ENCODE measurements at regions not wholly inside any gene's neighbourhood (a gene's known extent, or its start where the extent isn't known, plus 50 kb on each side); places are given as distances from the start of the nearest gene placed in this dataset.

DNA sequence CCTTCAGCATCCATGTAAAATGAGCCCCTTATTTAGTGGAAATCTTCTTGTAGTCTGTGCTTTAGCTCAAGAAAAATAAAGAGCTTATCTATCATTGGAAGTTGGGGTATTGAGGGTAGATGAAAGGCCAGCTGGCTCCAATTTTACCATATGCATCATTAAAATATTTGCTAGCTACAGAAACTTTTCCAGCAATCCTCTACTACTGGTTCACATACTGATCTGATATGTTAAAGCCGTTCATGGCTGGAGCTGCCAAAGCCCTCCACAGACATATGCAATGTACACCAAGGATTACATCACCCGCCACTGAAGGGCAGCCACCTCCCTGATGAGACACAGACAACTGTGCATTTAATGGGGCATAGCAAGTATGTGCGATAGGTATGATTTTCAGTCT, 1205.3 kb downstream of the GALC start:
- H3K27me3 ChIP-seq (ENCODE audit: insufficient read depth, low read length), result no peaks in the 10 kb centered on the region
- H3K9ac ChIP-seq (ENCODE audit: low read length), result no peak overlapping the region
- H3K36me3 ChIP-seq (ENCODE audit: insufficient read depth, low read length), result no peaks in the 10 kb centered on the region
- no peak overlapping the region for H2AFZ ChIP-seq (ENCODE audit: low read depth, low read length)
- peaks cover 9% of the 10 kb centered on the region for H3K4me1 Mint-ChIP-seq (ENCODE audit: low read depth, unreplicated experiment)
- DNase-seq (ENCODE audit: low read depth), result no peak
- H3K36me3 Mint-ChIP-seq (ENCODE audit: low read depth, unreplicated experiment), result no peaks in the 10 kb centered on the region
- H3K27me3 Mint-ChIP-seq (ENCODE audit: low read depth, unreplicated experiment), result no peaks in the 10 kb centered on the region
- H3K79me2 ChIP-seq (ENCODE audit: insufficient read depth, low read length), result no peaks in the 10 kb centered on the region
- TF ChIP-seq, protein P1, sequence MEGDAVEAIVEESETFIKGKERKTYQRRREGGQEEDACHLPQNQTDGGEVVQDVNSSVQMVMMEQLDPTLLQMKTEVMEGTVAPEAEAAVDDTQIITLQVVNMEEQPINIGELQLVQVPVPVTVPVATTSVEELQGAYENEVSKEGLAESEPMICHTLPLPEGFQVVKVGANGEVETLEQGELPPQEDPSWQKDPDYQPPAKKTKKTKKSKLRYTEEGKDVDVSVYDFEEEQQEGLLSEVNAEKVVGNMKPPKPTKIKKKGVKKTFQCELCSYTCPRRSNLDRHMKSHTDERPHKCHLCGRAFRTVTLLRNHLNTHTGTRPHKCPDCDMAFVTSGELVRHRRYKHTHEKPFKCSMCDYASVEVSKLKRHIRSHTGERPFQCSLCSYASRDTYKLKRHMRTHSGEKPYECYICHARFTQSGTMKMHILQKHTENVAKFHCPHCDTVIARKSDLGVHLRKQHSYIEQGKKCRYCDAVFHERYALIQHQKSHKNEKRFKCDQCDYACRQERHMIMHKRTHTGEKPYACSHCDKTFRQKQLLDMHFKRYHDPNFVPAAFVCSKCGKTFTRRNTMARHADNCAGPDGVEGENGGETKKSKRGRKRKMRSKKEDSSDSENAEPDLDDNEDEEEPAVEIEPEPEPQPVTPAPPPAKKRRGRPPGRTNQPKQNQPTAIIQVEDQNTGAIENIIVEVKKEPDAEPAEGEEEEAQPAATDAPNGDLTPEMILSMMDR (IDR thresholded peaks at IDR 0.05; ENCODE audit: insufficient read depth, low read depth, low read length), result no peak
- TF ChIP-seq EZH2 (IDR thresholded peaks at IDR 0.05; ENCODE audit: insufficient read depth, low read length), result no peak
- no peak overlapping the region for H3K4me3 ChIP-seq (ENCODE audit: insufficient read depth, low read depth, low read length)
- peak overlapping the region; percentile 84 for H3K27ac Mint-ChIP-seq (ENCODE audit: unreplicated experiment)
- no peak overlapping the region for H3K4me3 Mint-ChIP-seq (ENCODE audit: unreplicated experiment)
- FAIRE-seq, result no peak
- H3K4me2 ChIP-seq (ENCODE audit: low read length), result no peak overlapping the region
- no peaks in the 10 kb centered on the region for H3K4me1 ChIP-seq (ENCODE audit: insufficient read depth, low read length)
- no peaks in the 10 kb centered on the region for H3K9me3 ChIP-seq (ENCODE audit: insufficient read depth, low read depth, low read length)
- H4K20me1 ChIP-seq (ENCODE audit: insufficient read depth, low read length), result no peaks in the 10 kb centered on the region
- H3K27ac ChIP-seq (ENCODE audit: low read depth, low read length), result no peak overlapping the region
- H3K9me3 Mint-ChIP-seq (ENCODE audit: unreplicated experiment), result peaks cover 2% of the 10 kb centered on the region

DNA sequence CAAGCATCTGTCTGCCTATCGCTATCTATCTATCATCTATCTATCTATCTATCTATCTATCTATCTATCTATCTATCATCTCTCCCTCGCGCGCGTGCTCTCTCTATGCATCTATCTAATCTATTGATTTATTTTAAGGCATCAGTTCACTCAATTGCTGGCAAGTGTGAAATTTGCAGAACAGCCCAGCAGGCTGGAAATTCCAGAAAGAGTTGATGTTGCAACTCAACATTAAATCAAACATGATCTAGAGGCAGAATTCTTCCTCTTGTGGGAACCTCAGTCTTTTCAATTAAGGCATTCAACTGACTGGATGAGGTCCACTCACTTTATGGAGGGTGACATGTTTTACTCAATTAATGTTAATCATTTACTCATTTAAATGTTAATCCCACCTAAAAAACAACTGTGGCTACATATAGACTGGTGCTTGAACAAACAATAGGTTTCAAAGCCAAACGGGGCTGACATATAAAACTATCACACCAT, 1210.8 kb downstream of the GALC start:
- no peak overlapping the region for H3K27ac ChIP-seq (ENCODE audit: low read depth, low read length)
- TF ChIP-seq EZH2 (IDR thresholded peaks at IDR 0.05; ENCODE audit: insufficient read depth, low read length), result no peak
- TF ChIP-seq, protein P1 (IDR thresholded peaks at IDR 0.05; ENCODE audit: insufficient read depth, low read depth, low read length), result no peak
- peaks cover 4% of the 10 kb centered on the region for H3K4me1 ChIP-seq (ENCODE audit: insufficient read depth, low read length)
- H3K4me2 ChIP-seq (ENCODE audit: low read length), result no peak overlapping the region
- no peak overlapping the region for H3K9ac ChIP-seq (ENCODE audit: low read length)
- H3K79me2 ChIP-seq (ENCODE audit: insufficient read depth, low read length), result no peaks in the 10 kb centered on the region
- H3K9me3 ChIP-seq (ENCODE audit: insufficient read depth, low read depth, low read length), result no peaks in the 10 kb centered on the region
- FAIRE-seq, result no peak
- no peak overlapping the region for H2AFZ ChIP-seq (ENCODE audit: low read depth, low read length)
- Mint-ChIP-seq H3K36me3 (ENCODE audit: low read depth, unreplicated experiment) (no peaks in the 10 kb centered on the region), H3K4me1 (ENCODE audit: low read depth, unreplicated experiment) (peaks cover 9% of the 10 kb centered on the region), H3K9me3 (ENCODE audit: unreplicated experiment) (no peaks in the 10 kb centered on the region), H3K27ac (ENCODE audit: unreplicated experiment) (no peak overlapping the region), H3K4me3 (ENCODE audit: unreplicated experiment) (no peak overlapping the region), H3K27me3 (ENCODE audit: low read depth, unreplicated experiment) (no peaks in the 10 kb centered on the region)
- H3K4me3 ChIP-seq (ENCODE audit: insufficient read depth, low read depth, low read length), result no peak overlapping the region
- DNase-seq (ENCODE audit: low read depth), result no peak
- H3K36me3 ChIP-seq (ENCODE audit: insufficient read depth, low read length), result no peaks in the 10 kb centered on the region
- H3K27me3 ChIP-seq (ENCODE audit: insufficient read depth, low read length), result no peaks in the 10 kb centered on the region
- no peaks in the 10 kb centered on the region for H4K20me1 ChIP-seq (ENCODE audit: insufficient read depth, low read length)

DNA sequence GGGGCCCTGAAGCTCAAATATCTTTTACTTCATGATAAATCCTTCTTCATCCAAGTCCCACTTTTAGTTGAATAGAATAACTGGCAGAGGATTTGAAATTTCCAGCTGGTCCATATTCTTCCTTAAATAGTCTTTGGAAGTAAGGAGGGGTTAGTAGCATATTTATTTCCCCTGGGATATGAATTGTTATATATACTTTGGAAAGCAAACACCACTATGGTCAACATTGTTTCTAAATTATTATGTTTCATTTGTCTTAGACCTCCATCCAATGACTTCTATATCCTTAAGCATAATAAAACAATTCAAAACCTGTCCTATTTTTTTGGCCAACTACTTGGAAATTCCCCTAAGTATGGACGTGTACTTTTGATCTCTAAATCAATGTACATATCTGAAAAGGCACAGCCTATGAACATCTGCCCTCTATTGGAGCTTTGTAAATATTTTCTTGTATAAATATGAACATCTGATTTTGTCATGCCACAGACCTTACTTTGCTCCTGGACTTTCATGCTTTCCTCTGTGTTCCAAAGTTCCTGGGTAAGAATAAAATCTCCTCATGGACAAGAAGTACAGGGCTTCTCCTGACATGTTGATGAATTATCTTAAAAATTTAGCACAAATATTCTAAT, 1212.0 kb downstream of the GALC start:
- DNase-seq (ENCODE audit: low read depth), result no peak
- Histone ChIP-seq H3K4me1 (ENCODE audit: insufficient read depth, low read length) (peaks cover 4% of the 10 kb centered on the region), H3K27me3 (ENCODE audit: insufficient read depth, low read length) (no peaks in the 10 kb centered on the region)

More for the DNA sequence above, 1212.0 kb downstream of the GALC start:
- H4K20me1 ChIP-seq (ENCODE audit: insufficient read depth, low read length), result no peaks in the 10 kb centered on the region
- H3K9me3 Mint-ChIP-seq (ENCODE audit: unreplicated experiment), result peaks cover 5% of the 10 kb centered on the region
- no peak overlapping the region for H3K4me3 ChIP-seq (ENCODE audit: insufficient read depth, low read depth, low read length)
- H3K27me3 Mint-ChIP-seq (ENCODE audit: low read depth, unreplicated experiment), result no peaks in the 10 kb centered on the region
- peaks cover 9% of the 10 kb centered on the region for H3K4me1 Mint-ChIP-seq (ENCODE audit: low read depth, unreplicated experiment)
- no peaks in the 10 kb centered on the region for H3K36me3 ChIP-seq (ENCODE audit: insufficient read depth, low read length)
- no peak overlapping the region for H2AFZ ChIP-seq (ENCODE audit: low read depth, low read length)
- H3K9me3 ChIP-seq (ENCODE audit: insufficient read depth, low read depth, low read length), result no peaks in the 10 kb centered on the region
- no peak overlapping the region for H3K4me2 ChIP-seq (ENCODE audit: low read length)
- H3K79me2 ChIP-seq (ENCODE audit: insufficient read depth, low read length), result no peaks in the 10 kb centered on the region
- no peaks in the 10 kb centered on the region for H3K36me3 Mint-ChIP-seq (ENCODE audit: low read depth, unreplicated experiment)
- H3K27ac ChIP-seq (ENCODE audit: low read depth, low read length), result no peak overlapping the region
- no peak overlapping the region for H3K27ac Mint-ChIP-seq (ENCODE audit: unreplicated experiment)
- H3K4me3 Mint-ChIP-seq (ENCODE audit: unreplicated experiment), result no peak overlapping the region
- no peak overlapping the region for H3K9ac ChIP-seq (ENCODE audit: low read length)
- FAIRE-seq, result no peak
- TF ChIP-seq, protein P1 (IDR thresholded peaks at IDR 0.05; ENCODE audit: insufficient read depth, low read depth, low read length), result no peak
- no peak for TF ChIP-seq EZH2 (IDR thresholded peaks at IDR 0.05; ENCODE audit: insufficient read depth, low read length)
